GM19372 (cell line): ENCODE measurements at regions not wholly inside any gene's neighbourhood (a gene's known extent, or its start where the extent isn't known, plus 50 kb on each side); places are given as distances from the start of the nearest gene placed in this dataset.
"Not testable (repeated sequence)": the region's sequence is repeated elsewhere in the genome, so short reads cannot be mapped to it uniquely, and the experiment has no call there.

Experiments used
- ATAC-seq: cut with Tn5 transposase; IDR thresholded peaks from one replicate; pipeline ENCODE4 v1.9.1; 2021; ENCODE audit warnings: mild to moderate bottlenecking, low read depth, moderate library complexity; ENCODE audit not compliant: unreplicated experiment

DNA sequence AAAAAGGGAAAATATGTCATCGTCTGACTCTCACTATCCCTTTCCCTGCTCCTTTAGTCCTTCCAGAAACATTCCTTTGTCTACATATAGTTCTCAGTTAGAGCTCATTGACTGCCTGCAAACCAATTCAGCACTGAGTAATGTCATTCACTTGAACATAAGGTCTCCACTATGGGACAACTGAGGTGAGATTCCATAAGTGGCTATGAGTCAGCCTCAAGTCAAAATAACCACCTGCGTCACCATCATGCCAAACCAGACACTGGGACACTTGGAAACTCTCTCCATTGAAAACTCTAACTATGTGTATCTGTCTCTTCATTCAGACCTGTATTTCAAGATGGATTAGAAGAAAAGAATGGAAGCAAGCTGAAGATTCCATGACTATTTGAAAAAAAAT is 878.0 kb upstream of the PIK3C3 start:
- ATAC-seq: no peak

DNA sequence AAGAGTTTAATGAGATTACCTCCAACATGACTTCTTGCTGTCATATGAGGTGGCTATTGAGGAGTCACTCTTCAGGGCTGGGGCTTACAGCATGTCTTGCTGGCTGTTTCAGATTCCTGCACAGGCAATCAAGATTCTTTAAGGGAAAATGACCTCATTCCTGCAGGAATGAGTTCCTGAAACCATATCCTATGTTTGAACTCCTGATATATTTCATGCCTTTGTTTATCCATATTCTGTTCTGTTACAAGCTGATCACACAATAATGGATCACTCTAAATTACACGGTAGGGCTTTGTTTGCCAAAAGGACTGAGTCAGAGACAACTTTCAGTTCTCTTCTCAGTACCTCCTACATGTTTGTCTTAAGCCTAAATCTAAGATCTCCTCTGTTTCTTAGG is 879.8 kb upstream of the PIK3C3 start:
- ATAC-seq: no peak

DNA sequence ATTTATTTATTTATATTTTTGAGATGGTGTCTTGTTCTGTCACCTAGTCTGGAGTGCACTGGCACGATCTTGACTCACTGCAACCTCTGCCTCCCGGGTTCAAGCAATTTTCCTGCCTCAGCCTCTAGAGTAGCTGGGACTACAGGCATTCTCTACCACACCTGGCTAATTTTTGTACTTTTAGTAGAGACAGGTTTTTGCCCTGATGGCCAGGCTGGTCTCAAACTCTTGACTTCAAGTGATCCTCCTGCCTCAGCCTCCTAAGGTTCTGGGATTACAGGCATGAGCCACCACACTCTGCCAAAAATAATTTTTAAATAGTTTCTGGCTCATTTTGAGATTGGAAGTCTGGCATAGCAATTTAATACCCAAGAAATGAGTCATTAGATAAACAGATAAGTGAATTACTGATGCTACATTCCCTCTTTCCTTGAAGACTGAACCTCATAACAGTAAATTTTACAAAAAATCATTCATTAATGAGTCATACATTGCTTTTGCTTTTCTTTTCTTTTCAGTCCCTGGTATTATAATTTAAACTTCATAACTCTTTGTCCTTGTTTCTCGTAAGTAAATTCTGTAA is 881.6 kb upstream of the PIK3C3 start:
- no peak for ATAC-seq

DNA sequence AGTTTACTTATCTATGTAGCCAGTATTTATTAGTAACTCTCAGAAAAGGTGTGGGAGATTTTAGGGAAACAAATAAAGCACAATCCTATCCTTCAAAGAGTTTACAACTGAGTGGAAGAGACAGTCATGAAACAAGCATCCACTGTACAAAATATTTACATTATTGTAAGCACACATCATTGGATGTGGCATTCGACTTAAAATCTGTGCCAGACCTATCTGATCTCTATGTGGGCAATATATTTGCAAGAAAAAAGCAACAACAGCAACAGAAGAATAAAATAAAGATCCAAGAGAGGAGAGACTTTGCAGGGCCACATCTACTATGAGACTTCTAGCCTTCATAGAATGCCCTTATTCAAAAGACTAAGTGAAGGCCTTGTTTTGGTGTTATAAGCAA is 882.1 kb upstream of the PIK3C3 start:
- no peak for ATAC-seq

DNA sequence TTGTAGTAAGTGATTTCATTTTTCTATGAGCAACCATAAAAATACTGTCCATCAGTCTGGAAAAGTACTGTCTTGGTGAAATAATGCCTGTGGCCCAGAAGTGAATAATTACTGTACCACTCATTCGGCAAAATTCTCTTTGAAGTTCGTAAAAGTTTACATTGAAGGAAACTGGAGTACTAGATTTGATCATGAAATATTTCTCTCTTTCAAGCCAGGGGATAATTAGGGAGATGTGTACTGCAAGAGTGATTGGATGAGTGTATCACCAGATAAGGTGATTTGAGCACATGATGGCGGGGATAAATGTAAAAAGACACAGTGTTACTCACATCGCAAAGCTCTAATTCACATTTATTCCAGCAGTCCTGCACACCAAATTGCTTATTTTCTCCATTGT is 883.2 kb upstream of the PIK3C3 start:
- no peak for ATAC-seq

DNA sequence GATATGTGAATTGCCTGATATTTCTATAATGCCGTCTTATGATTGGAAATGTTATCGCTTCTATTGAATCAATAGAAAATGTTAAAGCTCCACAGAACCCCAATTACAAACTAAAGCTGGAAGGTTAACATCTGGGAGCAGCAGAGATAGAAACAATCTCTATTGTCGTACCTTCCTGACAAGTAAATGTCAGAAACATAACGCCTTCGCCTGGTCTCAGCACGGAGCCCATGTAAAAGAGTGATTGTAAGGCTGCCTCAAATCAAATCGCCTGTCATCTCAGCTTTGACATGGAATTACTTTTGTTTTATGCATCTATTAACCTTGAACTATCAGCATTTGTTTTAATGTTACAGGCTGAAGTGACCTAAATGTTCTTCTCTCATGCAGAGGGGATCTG is 885.9 kb upstream of the PIK3C3 start:
- no peak for ATAC-seq

DNA sequence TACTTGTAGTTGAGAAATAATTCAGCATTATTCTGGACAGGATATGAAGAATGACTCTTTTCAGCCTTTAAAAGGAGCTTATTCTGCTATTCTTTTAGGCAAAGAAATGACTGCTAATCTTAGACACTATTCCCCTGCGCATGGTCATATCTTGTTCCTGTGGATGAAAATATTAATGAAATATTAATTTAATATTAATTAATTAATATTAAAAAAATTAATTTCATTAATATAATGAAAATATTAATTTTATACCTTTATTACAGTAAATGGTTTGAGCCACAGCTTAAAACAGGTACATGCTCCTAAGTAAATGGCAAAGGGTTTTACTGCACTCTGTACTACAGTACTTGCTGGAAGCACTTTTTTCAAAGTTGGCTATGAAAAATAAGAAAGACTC is 890.1 kb upstream of the PIK3C3 start:
- no peak for ATAC-seq

DNA sequence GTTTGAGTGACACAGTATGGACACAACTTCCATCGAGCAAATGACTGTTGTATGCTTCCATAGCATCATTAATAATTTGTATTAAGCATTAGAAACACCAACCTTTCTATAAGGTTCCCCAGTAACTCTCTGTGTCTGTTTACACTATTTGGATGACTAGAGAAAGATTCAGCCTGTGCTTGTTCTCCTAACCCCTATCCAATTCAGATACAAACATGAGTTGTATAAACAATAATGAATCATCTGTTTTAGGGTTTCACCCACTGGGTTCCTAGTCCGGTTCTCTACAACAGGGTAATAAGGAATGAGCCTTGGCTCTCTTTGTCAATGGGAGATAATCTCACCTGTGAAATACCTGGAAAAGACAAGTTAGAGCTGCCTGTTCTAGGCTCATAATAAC is 894.1 kb upstream of the PIK3C3 start:
- ATAC-seq: no peak

DNA sequence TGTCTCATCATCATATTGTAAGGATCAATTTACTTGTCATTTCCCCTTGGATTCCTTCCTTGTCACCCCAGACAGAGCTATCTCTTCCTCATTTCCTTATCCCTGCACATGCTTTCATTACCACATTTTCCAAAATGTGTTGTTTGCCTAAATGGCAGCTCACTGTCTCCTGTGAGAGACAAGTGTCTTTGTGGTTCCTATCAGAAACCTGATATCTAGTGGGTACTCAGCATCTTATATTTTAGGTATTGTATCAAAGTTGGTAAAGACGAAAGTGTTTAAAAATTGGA is 896.0 kb upstream of the PIK3C3 start:
- ATAC-seq: no peak

DNA sequence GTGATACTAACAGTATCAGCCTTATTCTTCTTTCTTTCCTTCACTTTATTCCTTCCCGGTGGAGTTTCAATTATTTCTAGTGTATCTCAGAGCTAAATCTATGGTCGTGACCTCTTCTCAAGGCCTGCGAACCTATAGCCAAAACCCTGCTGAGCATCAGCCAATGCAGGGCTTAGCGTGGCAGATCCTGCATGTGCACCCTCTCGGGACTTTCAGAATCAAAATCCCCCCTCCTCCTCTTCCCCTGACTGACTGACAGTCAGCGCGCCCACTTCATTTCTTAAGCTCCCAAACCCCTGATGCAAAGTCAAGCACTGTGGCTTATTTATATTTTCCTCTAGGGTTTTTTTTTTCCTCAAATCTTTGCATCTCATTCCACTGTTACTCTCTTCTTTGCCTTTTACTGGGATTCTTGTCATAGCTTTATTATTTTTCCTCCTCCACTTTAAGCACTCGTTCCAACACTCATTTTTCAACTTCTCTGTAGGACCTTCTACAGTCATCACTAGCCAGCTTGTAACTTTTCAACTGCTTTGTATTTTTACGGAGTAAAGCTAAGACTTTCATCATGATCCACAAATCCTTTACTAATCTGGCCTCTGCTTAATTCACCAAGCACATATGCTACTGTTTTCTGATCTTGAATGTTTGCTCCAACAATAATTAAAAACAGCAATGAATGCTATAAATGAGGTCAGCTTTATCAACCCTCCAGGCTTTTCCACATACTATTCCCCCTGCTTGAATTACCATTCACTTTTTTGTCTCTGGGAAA is 896.5 kb upstream of the PIK3C3 start:
- ATAC-seq: no peak

DNA sequence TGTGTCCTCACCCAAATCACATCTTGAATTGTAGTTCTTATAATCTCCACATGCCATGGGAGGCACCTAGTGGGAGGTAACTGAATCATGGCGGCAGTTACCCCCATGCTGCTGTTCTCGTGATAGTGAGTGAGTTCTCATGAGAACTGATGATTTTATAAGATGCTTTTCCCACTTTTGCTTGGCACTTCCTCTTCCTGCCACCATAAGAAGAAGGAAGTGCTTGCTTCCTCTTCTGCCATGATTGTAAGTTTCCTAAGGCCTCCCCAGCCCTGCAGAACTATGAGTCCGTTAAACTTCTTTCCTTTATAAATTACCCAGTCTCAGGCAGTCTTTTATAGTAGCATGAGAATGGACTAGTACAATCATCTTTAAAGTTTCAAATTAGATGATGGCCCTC is 902.4 kb upstream of the PIK3C3 start:
- ATAC-seq: no peak

DNA sequence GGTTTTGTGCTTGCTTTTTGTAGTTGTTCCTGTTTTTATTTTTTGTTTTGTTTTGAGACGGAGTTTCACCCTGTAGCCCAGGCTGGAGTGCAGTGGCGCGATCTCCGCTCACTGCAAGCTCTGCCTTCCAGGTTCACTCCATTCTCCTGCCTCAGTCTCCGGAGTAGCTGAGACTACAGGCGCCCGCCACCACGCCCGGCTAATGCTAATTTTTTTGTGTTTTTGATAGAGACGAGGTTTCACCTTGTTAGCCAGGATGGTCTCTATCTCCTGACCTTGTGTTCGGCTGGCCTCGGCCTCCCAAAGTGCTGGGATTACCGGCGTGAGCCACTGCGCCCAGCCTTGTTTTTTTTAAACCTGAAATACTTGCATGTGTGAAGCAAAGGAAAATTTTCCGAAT is 908.8 kb upstream of the PIK3C3 start:
- not testable (repeated sequence) for ATAC-seq

DNA sequence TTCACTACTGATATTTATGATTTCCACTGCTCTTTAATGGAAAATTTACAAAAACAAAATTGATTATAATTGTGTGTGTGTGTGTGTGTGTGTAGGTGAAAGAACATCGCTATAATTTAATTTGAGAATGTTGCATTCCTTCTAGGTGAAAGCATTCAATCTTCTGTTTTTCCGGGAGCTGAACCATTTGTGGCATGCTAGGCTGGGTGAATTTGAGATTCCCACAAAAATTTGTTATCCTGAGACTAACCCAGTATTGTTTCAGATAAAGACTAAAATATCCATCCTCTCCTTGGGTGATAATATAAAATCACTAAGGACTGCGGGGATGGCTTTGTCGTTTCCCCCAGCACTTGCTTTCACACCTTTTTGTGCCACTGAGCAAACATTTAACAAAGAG is 911.2 kb upstream of the PIK3C3 start:
- no peak for ATAC-seq

DNA sequence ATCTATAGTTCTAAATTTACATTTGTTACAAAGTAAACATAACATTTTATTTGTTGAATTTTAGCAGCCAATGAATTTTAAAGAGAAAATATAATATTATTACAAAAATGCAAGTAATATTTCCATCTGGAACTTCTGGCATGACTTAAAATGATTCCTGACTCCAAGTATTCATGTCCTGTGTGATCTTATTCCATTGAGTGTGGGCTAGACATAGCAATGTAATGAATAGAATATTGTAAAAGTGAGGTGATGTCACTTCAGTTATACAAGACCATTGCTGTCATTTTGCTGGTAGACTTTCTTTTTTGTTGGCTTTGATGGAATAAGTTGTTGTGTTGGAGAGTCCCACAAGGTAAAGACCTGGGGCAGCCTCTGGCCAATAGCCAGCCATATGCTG is 912.2 kb upstream of the PIK3C3 start:
- ATAC-seq: no peak

DNA sequence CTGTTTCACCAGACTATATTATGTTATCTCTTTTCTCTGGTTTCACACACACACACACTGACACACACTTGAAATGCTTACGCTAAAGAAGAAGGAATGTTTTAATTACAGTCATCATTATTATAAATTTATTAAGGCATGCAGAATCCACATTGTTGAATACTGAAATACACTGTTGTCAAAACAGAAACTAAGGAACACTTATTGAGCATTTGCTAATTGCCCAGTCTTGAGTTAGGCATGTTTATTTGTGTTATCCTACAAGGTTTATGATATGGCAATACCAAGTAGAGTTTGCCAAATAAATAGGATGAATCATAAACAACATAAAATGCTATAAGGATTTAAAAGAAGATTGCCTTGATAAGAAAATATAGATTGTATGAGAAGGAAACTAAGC is 917.0 kb upstream of the PIK3C3 start:
- no peak for ATAC-seq

DNA sequence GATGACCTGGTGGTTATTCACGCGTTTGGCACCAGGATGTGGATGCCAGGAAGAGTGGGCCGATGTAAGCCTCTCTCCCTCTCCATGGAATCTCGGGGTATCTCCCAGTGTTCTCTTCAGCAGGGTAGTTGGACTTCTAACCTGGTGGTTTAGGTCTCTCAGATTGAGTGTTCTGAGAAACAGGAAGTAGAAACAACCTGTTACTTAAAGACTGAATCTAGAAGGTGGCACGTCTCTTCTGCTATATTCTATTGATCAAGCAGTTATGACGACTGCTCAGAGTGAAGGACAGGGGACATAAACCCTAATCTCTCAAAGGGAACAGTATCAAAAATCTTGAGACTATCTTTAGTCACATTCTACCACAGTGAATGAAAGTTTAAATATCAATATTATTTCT is 918.7 kb upstream of the PIK3C3 start:
- no peak for ATAC-seq

DNA sequence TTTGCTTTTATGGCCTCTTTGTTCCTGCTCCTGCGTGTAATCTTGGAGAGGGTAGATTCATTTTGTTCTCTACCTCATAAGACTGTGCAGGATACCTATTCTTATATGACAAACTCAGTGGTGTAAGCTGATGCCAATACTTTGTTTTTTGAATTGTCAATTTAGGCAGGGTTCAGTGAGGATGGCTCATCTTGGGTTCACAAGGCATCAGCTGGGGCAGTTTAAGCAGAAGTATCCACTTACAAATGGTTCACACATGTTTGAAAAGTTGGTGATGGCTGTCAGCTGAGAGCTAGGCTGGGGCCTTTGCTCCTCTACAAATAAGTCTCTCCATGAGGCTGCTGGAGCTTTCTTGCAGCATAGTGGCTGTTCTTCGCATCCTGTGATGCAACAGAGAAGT is 920.6 kb upstream of the PIK3C3 start:
- ATAC-seq: no peak

DNA sequence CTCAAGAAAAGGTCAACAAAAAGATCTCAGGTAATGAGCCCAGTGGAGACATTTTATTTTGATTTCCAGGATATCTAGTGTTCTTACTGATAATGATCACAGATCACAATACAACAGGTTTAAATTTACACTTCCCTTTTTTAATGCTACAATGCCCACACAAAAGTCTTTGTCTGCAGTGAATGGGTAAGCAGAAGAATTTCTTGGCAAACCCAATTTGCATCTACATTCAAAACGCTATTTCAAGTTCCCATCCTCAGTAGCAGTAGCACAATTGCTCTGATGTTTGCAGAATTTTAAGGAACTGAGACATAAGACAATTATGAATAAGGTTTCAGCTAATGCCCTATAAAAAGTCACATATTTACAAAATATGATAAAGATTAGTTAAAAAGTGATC is 929.4 kb upstream of the PIK3C3 start:
- no peak for ATAC-seq

DNA sequence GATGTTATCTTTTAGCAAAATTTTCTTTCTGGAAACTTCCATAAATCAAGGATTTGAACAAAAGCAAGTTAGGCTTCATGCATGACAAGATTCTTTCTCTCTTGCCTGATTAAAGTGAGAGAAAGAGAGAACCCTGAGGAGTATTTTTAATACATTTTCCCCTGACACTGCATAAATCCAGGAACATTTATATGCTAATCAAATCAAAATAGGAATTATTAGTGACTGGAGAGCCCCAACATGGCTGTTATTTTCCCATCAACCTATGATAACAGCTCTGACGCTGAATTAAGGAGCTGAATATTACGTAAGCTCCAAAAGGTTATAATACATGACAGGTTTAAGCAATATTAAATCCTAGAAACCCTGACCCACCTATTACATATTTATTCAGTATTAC is 930.2 kb upstream of the PIK3C3 start:
- ATAC-seq: no peak

DNA sequence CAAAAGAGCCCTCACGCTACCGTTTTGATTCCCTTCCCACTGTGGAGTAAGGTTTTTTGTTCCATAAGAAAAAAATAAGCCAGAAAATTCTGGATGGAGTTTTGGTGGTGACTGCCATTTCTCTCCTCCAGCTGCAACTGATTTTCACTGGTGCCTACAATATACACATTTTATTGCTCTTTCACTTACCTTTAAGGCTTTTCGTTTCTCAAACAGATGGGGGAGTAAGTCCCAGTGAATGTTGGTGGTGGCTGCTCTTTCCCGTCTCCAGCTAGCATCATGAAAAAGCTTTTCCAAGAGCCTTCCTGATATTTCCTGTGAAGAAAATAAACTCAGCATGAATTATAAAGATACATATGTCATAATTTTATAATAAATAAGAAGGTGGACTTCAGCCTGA is 932.5 kb upstream of the PIK3C3 start:
- ATAC-seq: no peak

DNA sequence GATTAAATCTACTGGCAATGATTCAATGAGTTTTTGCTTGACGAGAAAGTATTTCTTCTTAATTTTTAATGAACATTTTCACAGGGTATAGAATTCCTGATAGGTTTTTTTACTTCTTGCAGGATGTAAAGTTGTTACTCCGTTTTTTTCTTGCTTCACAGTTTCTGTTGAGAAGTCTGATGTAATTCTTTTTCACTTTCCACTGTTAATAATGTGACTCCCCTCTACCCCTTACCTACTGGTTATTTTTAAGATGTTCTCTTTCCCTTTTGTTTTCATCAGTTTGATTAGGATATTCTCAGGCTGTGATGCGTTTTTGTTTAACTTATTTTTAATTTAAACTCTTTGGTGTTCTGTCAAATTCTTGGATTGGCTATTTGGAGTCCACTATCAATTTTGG is 933.9 kb upstream of the PIK3C3 start:
- ATAC-seq: no peak

DNA sequence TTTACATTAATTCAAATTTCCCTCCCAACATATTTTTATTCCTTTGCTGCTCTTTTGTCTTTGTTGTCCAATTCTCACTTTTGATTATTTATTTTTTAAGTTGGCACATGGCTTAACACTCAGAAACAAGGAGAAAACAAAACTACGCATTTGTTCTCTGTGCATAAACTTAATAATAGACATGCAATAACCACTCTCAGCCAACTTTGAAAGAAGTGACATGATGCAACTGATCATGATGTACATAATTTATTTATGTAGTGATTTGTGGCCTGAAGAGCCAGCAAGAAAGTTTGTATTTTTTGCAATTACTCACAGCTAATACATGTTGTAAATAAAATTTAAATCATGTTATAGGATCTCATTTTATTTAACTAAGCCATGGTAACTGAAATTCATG is 942.8 kb upstream of the PIK3C3 start:
- ATAC-seq: no peak

DNA sequence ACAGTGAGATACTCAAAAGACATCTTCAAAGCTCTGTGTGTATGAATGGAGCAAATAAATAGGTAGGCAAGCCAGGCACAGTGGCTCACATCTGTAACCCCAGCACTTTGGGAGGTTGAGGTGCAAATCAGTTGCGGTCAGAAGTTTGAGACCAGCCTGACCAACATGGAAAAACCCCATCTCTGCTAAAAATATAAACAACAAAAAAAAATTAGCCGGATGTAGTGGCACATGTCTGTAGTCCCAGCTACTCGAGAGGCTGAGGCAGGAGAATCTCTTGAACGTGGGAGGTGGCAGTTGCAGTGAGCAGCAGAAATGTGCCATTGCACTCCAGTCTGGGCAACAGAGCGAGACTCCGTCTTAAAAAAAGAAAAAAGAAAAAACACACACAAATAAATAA is 945.1 kb upstream of the PIK3C3 start:
- ATAC-seq: no peak
